Hippocampal formation (tissue), 2 donors: ENCODE measurements at regions not wholly inside any gene's neighbourhood (a gene's known extent, or its start where the extent isn't known, plus 50 kb on each side); places are given as distances from the start of the nearest gene placed in this dataset.
"Not testable (repeated sequence)": the region's sequence is repeated elsewhere in the genome, so short reads cannot be mapped to it uniquely, and the experiment has no call there.

Experiments used
- DNase-seq, 2 donors: peaks; one replicate each; lab custom pipeline; 2025; lab: John Stamatoyannopoulos, UW

DNA sequence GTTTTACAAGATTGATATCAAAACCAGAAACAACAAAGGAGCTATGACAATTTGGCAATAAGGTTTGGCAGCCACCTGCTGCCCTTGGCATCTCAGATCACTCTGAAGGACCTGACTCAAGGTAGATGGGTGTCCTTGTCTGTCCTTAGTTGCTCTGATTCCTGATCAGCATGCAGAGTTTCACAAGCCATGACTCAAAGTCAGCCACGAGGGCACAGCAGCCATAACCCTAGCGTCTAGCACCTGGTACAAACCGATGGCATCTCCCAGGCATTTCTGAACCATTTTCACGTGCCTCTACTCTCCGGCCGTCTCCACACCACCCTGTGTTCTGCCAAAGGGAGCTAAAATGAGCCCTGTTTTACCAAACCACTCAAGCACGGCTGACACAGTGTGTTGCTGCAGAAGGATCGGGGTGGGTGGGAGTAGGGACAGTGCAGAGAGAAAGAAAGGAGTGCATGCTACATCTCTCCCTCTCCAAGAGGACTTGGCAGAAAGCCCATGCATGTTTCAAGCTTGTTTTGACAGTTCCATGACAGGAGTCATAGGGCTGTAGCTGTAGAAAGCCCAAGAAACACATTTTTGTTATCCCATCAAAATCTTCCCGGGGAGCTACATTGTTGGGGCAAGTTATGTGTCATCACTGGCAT lies 297.3 kb downstream of the ABCC12 start:
- no peak for DNase-seq

- DNase-seq, result no peak
Measured at GRCh38 chr16:47855431-47855830, 300.4 kb downstream of the ABCC12 start.

DNA sequence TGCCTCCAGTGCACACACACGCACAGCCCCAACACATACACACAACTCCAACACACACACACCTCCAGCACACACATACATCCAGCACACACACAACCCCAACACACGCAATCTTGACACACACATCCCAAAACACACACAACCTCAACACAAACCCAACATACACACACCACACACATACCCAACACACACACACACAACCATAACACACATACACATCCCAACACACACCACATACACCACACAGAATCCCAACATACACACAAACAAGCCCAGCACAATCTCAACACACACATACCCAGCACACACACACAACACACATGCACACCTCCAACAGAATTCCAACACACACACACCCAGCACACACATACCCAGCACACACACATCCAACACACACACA lies 301.1 kb downstream of the ABCC12 start:
- no peak for DNase-seq

DNA sequence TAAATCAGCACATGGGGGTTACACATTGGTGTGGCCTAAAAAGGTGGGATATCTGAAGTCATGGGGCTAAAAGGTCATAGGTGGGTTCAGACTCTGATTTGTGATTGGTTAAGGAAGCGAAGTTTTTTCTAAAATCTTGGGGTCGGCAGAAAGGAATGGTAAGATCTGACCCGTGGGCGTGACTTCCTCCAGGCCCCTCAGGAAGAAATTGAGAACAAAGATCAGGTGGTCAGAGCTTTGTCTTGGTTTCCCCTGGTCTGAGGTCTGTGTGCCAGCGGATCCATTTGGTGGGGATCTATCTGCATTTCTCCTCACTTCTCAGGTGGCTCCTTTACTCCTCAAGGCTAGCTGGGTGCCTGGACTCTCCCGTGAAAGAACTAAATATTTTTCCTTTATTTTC lies 302.8 kb downstream of the ABCC12 start:
- DNase-seq, result no peak

- peak in 1 of 2 donors; percentile 16 for DNase-seq
Measured at GRCh38 chr16:47851146-47851545, 304.6 kb downstream of the ABCC12 start.

GRCh38 chr16:47849736-47850135 lies 306.1 kb downstream of the ABCC12 start:
- no peak for DNase-seq

DNA sequence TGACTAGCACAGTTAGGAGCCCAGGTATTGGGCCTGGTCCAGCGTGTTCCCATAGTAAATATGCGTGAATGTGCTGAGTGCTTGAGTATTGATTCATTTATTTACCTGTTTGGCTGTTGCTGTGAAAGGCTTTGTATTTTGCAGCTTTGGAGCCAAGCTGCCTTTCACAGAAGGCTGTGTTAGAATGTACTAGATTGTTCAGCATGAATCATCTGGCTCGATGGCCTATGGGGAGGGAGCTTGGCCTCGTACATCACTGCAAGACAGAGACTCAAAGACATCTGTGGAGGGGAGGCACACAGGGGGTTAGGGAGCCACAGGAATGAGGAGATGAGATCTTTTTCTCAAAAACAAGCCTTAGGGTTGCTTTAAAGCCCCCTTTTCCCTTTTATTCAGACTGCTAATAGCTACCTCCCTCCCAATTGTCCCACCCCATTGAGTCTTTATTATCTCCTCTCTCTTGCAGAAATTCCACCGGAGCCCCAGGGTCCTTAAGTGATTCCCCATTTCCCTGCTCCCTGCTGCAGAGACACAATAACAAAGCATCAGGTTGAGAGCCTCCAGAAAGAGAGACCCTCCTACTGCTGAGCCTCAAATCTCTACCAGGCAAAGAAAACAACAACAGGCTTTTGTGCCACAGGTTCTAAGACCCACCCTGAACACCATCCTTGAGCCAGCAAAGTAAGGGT lies 307.2 kb downstream of the ABCC12 start:
- DNase-seq, result peak; percentile 39 to 48

DNA sequence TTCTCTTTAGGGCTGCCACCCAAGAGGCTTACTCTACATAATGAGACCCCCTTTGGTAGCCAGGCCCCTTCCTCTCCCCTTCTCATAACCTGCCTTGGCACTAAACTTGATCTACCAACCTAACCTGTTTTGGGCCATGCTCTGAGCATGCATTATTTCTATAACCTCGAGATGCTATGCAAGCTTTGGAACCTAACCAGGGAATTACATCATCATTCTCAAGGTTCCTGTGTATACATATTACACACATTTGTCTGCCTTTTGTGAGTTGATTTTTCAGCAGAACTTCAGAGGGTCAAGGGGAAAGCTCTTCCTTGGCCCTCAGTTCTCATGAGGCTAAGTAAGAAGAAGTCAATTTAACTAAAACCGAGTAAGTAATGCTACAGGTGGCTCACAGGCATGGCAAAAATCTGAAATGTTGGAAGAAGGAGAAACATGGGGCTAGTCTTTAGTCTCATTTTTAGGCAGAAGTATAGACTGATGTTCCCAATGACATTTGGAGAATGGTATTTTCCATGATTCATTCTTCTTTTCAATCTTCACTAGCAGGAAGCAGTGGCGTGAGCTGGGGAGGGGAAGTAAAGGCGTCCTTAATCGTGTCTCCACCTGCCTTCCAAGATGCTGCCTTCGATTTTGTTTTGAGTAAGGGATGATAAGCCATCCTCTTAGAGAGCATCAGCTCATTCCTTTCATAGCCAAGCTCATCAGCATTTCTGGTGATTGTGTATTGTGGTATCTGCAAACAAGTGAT lies 308.4 kb downstream of the ABCC12 start:
- DNase-seq, result no peak

DNA sequence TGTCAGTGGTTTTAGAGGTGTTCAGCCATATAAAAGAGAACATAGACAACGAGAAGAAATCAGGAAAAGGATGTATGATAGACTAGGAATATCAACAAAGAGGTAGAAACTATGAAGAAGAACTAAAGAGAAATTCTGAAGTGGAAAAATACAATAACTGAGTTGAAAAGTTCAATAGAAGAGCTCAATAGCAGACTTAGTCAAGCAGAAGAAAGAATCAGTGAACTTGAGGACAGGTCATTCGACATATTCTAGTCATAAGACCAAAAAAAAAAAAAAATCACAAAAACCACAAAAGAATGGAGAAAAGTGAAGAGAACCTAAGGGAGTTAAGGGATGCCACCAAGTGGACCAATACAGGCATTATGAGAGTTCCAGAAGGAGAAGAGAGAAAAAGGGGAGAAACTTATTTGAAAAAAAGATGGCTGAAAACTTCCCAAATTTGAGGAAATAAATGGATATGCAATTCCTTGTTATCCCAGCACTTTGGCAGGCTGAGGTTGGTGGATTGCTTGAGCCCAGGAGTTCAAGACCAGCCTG lies 321.2 kb downstream of the ABCC12 start:
- no peak for DNase-seq

DNA sequence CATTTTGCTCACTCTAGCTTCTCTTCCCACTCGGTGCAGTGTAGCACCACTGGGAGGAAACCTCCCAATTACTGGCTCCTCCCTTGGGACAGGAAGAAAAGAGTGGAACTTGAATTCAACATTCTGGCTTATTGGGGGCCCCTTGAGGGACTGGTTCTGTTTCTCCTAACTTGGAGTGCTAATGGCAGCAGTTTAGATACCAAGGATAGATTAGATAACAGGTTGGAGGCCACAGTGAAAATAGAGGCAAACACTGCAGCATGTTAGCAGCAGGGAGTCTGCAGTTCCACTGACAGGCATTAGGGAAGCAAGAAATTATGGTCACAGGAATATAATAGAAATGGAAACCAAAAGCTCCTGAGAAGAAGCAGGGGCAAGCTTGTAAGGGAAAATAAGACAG lies 322.0 kb downstream of the ABCC12 start:
- DNase-seq, result no peak

GRCh38 chr16:47829850-47830600 lies 325.8 kb downstream of the ABCC12 start:
- DNase-seq, result no peak

- peak; percentile 22 to 51 for DNase-seq
Measured at GRCh38 chr16:47826070-47826469, 329.7 kb downstream of the ABCC12 start.

- no peak for DNase-seq
Measured at GRCh38 chr16:47817048-47817447, 338.7 kb downstream of the ABCC12 start.

DNA sequence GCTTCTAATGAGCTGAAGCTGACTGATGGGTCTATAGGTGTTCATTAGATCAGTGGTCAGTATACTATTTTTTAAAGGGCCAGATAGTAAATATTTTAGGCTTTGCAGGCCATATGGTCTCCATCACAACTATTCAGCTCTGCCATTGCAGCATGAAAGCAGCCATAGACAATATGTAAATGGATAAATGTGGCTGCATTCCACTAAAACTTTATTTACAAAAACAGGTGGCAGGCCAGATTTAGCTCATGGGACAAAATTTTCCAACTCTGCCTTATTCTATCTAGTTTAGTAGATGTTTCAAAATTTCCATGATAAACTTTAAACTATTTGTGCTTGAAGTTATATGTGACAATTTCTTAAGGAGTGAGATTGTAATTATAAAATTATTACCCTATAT lies 339.3 kb downstream of the ABCC12 start:
- DNase-seq, result no peak

GRCh38 chr16:47815655-47816054 lies 340.1 kb downstream of the ABCC12 start:
- no peak for DNase-seq

- not testable (repeated sequence) for DNase-seq
Measured at GRCh38 chr16:47811758-47812157, 344.0 kb downstream of the ABCC12 start.

- DNase-seq, result no peak
Measured at GRCh38 chr16:47806309-47806847, 345.2 kb downstream of the PHKB start.

DNA sequence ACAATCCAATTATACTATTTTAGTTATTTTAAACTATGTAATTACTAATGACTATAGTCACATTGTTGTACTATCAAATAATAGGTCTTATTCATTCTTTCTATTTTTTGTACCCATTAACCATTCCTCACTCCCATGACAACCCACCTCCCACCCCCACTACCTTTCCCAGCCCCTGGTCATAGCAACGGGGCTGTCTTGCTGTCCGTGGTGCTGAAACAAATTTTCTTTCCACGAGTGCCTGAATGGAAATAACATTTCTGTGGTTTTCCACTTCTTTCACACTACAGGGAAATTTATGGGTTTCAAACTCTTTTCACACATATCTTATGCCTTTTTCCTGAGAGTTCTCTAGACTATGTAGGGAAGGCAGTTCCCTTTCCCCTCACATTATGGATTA lies 326.6 kb downstream of the PHKB start:
- no peak for DNase-seq

DNA sequence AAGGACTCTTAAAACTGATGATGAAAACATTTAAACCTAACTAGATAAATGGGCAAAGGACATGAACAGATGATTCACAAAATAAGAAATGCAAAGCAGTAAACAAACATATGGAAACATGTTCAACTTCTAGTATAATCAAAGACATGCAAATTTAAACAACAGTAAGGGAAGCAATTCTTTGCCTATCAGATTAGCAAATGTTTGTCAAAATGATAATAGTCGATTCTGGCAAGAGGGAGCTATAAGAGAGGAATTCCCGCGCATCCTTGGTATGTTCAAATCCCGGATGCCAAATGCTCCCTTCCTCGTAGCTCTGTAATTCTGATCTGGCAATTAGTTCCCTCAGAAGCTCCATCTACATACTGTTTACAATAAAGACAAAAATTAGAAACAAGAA lies 320.5 kb downstream of the PHKB start:
- no peak for DNase-seq

GRCh38 chr16:47780213-47780875 lies 319.2 kb downstream of the PHKB start:
- peak in 1 of 2 donors; percentile 9 for DNase-seq
